Spinal cord (tissue), 9 donors: ENCODE measurements at regions not wholly inside any gene's neighbourhood (a gene's known extent, or its start where the extent isn't known, plus 50 kb on each side); places are given as distances from the start of the nearest gene placed in this dataset.
A peak's percentile ranks its signal among the peaks of the same experiment; 100 is the strongest.

Experiments used
- DNase-seq, 6 donors: peaks; one replicate each; pipeline versions ENCODE4 v3.0.0 to v3.0.0-alpha.2; 2013 to 2015; ENCODE audit warnings: low spot score in 6 of 6, low read depth in 4 of 6
- H3K27ac ChIP-seq: one replicate; pipeline ENCODE4 v1.5.1; 2013; ENCODE audit warnings: low read depth, low read length, control low read depth
- H3K27me3 ChIP-seq: one replicate; pipeline ENCODE4 v1.6.1; 2013; ENCODE audit warnings: low read length; ENCODE audit not compliant: control insufficient read depth, insufficient read depth
- H3K36me3 ChIP-seq: one replicate; pipeline ENCODE4 v1.6.1; 2013; ENCODE audit warnings: low read length; ENCODE audit not compliant: control insufficient read depth, insufficient read depth
- H3K4me1 ChIP-seq: one replicate; pipeline ENCODE4 v1.6.1; 2013; ENCODE audit warnings: low read length; ENCODE audit not compliant: control insufficient read depth, insufficient read depth
- H3K4me3 ChIP-seq: one replicate; pipeline ENCODE4 v1.5.1; 2013; ENCODE audit warnings: low read depth, low read length, control low read depth
- H3K9me3 ChIP-seq: one replicate; pipeline ENCODE4 v1.6.1; 2013; ENCODE audit warnings: low read length; ENCODE audit not compliant: control insufficient read depth, insufficient read depth
- WGBS: methylation state at CpG from one replicate; pipeline ENCODE4 v1.1.5; 2013; ENCODE audit warnings: missing lambda C conversion rate; ENCODE audit not compliant: insufficient coverage; 5-methylcytosine and 5-hydroxymethylcytosine counted together
- donor health status: healthy.

- peak in 1 of 6 donors; percentile 18 for DNase-seq
- H3K27ac ChIP-seq, result no peak overlapping the region
- H3K4me3 ChIP-seq, result no peak overlapping the region
- no peaks in the 10 kb centered on the region for H3K9me3 ChIP-seq
- WGBS, result no CpG with 5 or more reads among the region's 3 CpGs
- H3K27me3 ChIP-seq, result no peaks in the 10 kb centered on the region
- no peaks in the 10 kb centered on the region for H3K36me3 ChIP-seq
- no peaks in the 10 kb centered on the region for H3K4me1 ChIP-seq
These were observed 274.3 kb upstream of the HS3ST1 start for GRCh38 chr4:11702886-11703557.

- peak in 1 of 6 donors; percentile 79 for DNase-seq
- no peaks in the 10 kb centered on the region for H3K36me3 ChIP-seq
- H3K27me3 ChIP-seq, result no peaks in the 10 kb centered on the region
- H3K4me3 ChIP-seq, result no peak overlapping the region
- no peak overlapping the region for H3K27ac ChIP-seq
- 78% methylated on average over 4 of the region's 14 CpGs for WGBS
- no peaks in the 10 kb centered on the region for H3K9me3 ChIP-seq
- H3K4me1 ChIP-seq, result no peaks in the 10 kb centered on the region
These were observed 273.5 kb upstream of the HS3ST1 start for GRCh38 chr4:11701966-11702725.

DNA sequence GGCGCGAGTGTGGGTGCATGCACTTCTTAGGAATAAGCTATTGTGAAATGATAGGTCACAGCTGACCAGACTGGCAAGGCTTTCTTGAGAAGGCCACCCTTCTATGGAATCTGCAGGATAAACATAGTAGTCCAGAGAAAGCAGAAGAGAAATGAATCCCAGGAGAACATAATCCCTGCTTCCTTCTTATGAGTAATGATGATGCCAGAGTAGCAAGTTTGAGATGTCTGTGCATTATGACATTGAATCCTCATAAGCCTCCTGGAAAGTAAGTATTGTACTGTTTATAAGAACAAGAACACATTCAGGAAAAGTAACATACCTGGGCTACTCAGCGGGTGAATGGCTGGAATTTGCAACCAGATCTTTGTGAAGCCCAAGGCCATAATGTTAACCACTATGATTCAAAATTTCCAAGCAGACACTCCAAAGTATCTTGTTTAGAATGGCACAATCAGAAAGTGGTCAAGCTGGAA lies 272.1 kb upstream of the HS3ST1 start:
- no peaks in the 10 kb centered on the region for H3K36me3 ChIP-seq
- 100% methylated on average over 1 of the region's 3 CpGs for WGBS
- H3K9me3 ChIP-seq, result no peaks in the 10 kb centered on the region
- no peak overlapping the region for H3K27ac ChIP-seq
- H3K4me3 ChIP-seq, result no peak overlapping the region
- no peaks in the 10 kb centered on the region for H3K27me3 ChIP-seq
- no peak for DNase-seq
- no peaks in the 10 kb centered on the region for H3K4me1 ChIP-seq

DNA sequence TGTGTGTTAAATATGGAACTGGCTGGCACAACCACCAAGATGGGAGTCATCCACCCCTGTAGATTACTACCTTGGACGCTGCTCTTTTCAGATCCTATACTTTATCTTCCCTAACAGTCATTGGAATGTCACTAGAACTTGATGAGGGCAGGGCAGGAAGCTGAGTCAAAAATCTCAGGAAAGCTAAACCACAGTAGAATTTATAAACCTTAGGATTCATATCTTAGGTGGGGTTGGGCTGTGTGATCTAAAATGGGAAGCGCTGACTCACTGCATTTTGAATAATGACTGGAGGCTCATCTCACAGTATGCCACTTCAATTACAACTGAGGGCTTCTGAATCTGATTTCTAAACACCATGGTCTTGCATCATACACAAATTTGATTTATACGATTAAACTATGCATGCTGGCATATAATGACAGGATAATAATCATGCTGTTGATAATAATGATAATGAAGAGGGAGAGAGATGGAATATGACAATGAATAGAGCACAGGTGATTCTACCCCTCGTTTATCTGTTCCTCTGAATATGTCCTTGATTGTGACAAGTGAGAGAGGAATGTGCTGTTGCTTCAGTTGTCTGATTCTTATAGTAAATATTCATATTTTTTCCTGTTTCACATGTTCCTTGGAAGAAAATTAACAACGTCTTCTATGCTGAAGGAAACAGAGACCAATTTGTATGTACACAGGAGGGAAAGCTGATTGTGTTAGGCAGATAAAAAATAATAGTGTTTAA lies 270.3 kb upstream of the HS3ST1 start:
- Histone ChIP-seq H3K27me3 (no peaks in the 10 kb centered on the region), H3K4me1 (no peaks in the 10 kb centered on the region), H3K4me3 (no peak overlapping the region), H3K27ac (no peak overlapping the region), H3K9me3 (no peaks in the 10 kb centered on the region), H3K36me3 (no peaks in the 10 kb centered on the region)
- peak in 1 of 6 donors; percentile 38 for DNase-seq
- WGBS, result no CpG with 5 or more reads among the region's 5 CpGs

GRCh38 chr4:11698033-11698432 lies 269.3 kb upstream of the HS3ST1 start:
- Histone ChIP-seq H3K4me3 (no peak overlapping the region), H3K36me3 (no peaks in the 10 kb centered on the region), H3K27ac (no peak overlapping the region), H3K4me1 (no peaks in the 10 kb centered on the region), H3K27me3 (no peaks in the 10 kb centered on the region), H3K9me3 (peaks cover 4% of the 10 kb centered on the region)
- WGBS, result no CpG with 5 or more reads among the region's 2 CpGs
- DNase-seq, result peak in 2 of 6 donors; percentile 3 to 64

- H3K27ac ChIP-seq, result no peak overlapping the region
- no peaks in the 10 kb centered on the region for H3K27me3 ChIP-seq
- no peaks in the 10 kb centered on the region for H3K4me1 ChIP-seq
- H3K36me3 ChIP-seq, result no peaks in the 10 kb centered on the region
- H3K9me3 ChIP-seq, result peaks cover 4% of the 10 kb centered on the region
- no peak for DNase-seq
- 75% methylated on average over 2 of the region's 2 CpGs for WGBS
- no peak overlapping the region for H3K4me3 ChIP-seq
These were observed 265.0 kb upstream of the HS3ST1 start for GRCh38 chr4:11693693-11694092.

DNA sequence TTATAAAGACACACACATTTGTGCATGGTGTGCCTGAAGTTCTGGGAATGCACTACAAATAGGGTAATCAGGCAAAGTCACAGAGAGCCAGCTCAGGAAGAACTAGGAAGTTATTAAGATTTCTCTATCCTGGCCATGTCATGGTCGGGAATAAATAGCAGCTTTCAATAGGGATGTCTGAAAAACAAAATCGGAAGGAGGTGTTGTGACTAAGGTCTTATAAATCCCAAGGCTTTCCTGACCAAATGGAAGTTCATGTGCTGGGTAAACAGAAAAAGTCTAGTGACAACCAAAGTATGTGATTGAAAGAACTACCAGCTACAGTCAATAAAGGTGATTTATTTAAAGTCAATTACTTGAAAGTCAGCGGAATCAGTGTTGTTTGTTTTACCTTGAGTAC lies 262.5 kb upstream of the HS3ST1 start:
- H3K27ac ChIP-seq, result no peak overlapping the region
- 80% methylated on average over 1 of the region's 3 CpGs for WGBS
- H3K4me3 ChIP-seq, result no peak overlapping the region
- no peaks in the 10 kb centered on the region for H3K27me3 ChIP-seq
- no peaks in the 10 kb centered on the region for H3K4me1 ChIP-seq
- no peak for DNase-seq
- no peaks in the 10 kb centered on the region for H3K36me3 ChIP-seq
- H3K9me3 ChIP-seq, result peaks cover 4% of the 10 kb centered on the region

- no CpG with 5 or more reads among the region's 1 CpG for WGBS
- H3K27me3 ChIP-seq, result no peaks in the 10 kb centered on the region
- no peak overlapping the region for H3K27ac ChIP-seq
These were observed 259.0 kb upstream of the HS3ST1 start for GRCh38 chr4:11687727-11688126.

GRCh38 chr4:11685481-11685880 lies 256.8 kb upstream of the HS3ST1 start:
- no peak for DNase-seq
- Histone ChIP-seq H3K36me3 (no peaks in the 10 kb centered on the region), H3K4me1 (no peaks in the 10 kb centered on the region), H3K9me3 (no peaks in the 10 kb centered on the region), H3K27ac (no peak overlapping the region), H3K27me3 (no peaks in the 10 kb centered on the region), H3K4me3 (no peak overlapping the region)
- 97% methylated on average over 5 of the region's 5 CpGs for WGBS

More at GRCh38 chr4:11687727-11688126, 259.0 kb upstream of the HS3ST1 start:
- H3K4me3 ChIP-seq, result no peak overlapping the region
- H3K4me1 ChIP-seq, result no peaks in the 10 kb centered on the region
- no peaks in the 10 kb centered on the region for H3K36me3 ChIP-seq
- no peak for DNase-seq
- no peaks in the 10 kb centered on the region for H3K9me3 ChIP-seq
